A673 (cell line): ENCODE measurements at regions not wholly inside any gene's neighbourhood (a gene's known extent, or its start where the extent isn't known, plus 50 kb on each side); places are given as distances from the start of the nearest gene placed in this dataset.

Experiments used
- CTCF ChIP-seq: fragments of 300-800, 200-600 bp; sonication (generic); conservative IDR thresholded peaks from 2 replicates; pipeline ENCODE4 v1.5.1; 2017; ENCODE audit warnings: low read depth, mild to moderate bottlenecking, antibody characterized with exemption, low read length, moderate library complexity, mixed read lengths
- EZH2 ChIP-seq: fragments of 200-600 bp; sonication (generic); IDR thresholded peaks from 2 replicates; pipeline ENCODE4 v1.6.1; 2017; ENCODE audit warnings: borderline replicate concordance, low read depth, mild to moderate bottlenecking, mixed read lengths, antibody characterized with exemption, low read length; ENCODE audit not compliant: poor library complexity, severe bottlenecking

- TF ChIP-seq CTCF (no peak), EZH2 (no peak)
Observed at GRCh38 chr1:189269011-189269410, 1208.7 kb downstream of the BRINP3 start.
